Keratinocyte (primary cell): ENCODE measurements at regions not wholly inside any gene's neighbourhood (a gene's known extent, or its start where the extent isn't known, plus 50 kb on each side); places are given as distances from the start of the nearest gene placed in this dataset.

Experiments used
- DNase-seq: peaks from one replicate; pipeline ENCODE4 v3.0.0-alpha.2; 2011; ENCODE audit warnings: low read depth, missing footprints, low spot score
- FAIRE-seq: peaks from 2 replicates; lab custom pipeline; 2011; peaks lifted over from hg19 to GRCh38; lab: Jason Lieb, UNC
- H2AFZ ChIP-seq: 2 replicates; pipeline ENCODE4 v1.6.0; 2012; ENCODE audit warnings: low read length, control low read depth, inconsistent platforms; ENCODE audit not compliant: control insufficient read depth
- H3K27ac ChIP-seq: 2 replicates; pipeline ENCODE4 v1.5.1; 2011; ENCODE audit warnings: low read length; ENCODE audit not compliant: control insufficient read depth, insufficient read depth
- H3K27me3 ChIP-seq: 3 replicates; pipeline ENCODE4 v1.6.0; 2011; ENCODE audit warnings: low read length; ENCODE audit not compliant: control insufficient read depth, insufficient read depth; ENCODE audit errors: extremely low read depth
- H3K36me3 ChIP-seq, 2 experiments: 2 replicates in 1 of 2; 3 replicates in 1 of 2; pipeline ENCODE4 v1.5.1; 2011; ENCODE audit warnings: low read length in 2 of 2, mild to moderate bottlenecking in 1 of 2; ENCODE audit not compliant: control insufficient read depth in 2 of 2, insufficient read depth in 2 of 2; ENCODE audit errors: extremely low read depth in 1 of 2
- H3K4me1 ChIP-seq: 3 replicates; pipeline ENCODE4 v1.5.1; 2011; ENCODE audit warnings: low read length; ENCODE audit not compliant: control insufficient read depth, insufficient read depth; ENCODE audit errors: extremely low read depth
- H3K4me2 ChIP-seq: 3 replicates; pipeline ENCODE4 v1.6.0; 2011; ENCODE audit warnings: low read depth, low read length; ENCODE audit not compliant: control insufficient read depth, insufficient read depth; ENCODE audit errors: extremely low read depth
- H3K4me3 ChIP-seq, 3 experiments: fragments of 200-600 bp in 1 of 3; sonication (generic) in 1 of 3; 2 replicates in 2 of 3; 3 replicates in 1 of 3; pipeline ENCODE4 v1.5.1; 2011 to 2016; ENCODE audit warnings: low read length in 3 of 3, mild to moderate bottlenecking in 3 of 3, control low read depth in 2 of 3, inconsistent platforms in 1 of 3, low read depth in 1 of 3, mixed read lengths in 1 of 3, mixed run types in 1 of 3, moderate library complexity in 1 of 3; ENCODE audit not compliant: control insufficient read depth in 2 of 3, insufficient read depth in 2 of 3; ENCODE audit errors: extremely low read depth in 1 of 3
- H3K79me2 ChIP-seq: 2 replicates; pipeline ENCODE4 v1.6.0; 2012; ENCODE audit warnings: low read length; ENCODE audit not compliant: control insufficient read depth, insufficient read depth
- H3K9ac ChIP-seq: 3 replicates; pipeline ENCODE4 v1.6.0; 2011; ENCODE audit warnings: low read length; ENCODE audit not compliant: control insufficient read depth, insufficient read depth; ENCODE audit errors: extremely low read depth
- H3K9me1 ChIP-seq: 3 replicates; pipeline ENCODE4 v1.6.0; 2011; ENCODE audit warnings: low read length; ENCODE audit not compliant: control insufficient read depth, insufficient read depth; ENCODE audit errors: extremely low read depth
- H3K9me3 ChIP-seq: 2 replicates; pipeline ENCODE4 v1.5.1; 2012; ENCODE audit warnings: low read depth, low read length; ENCODE audit not compliant: control insufficient read depth
- H4K20me1 ChIP-seq: 3 replicates; pipeline ENCODE4 v1.6.0; 2011; ENCODE audit warnings: low read length; ENCODE audit not compliant: control insufficient read depth, insufficient read depth; ENCODE audit errors: extremely low read depth
- EZH2 ChIP-seq: IDR thresholded peaks from one replicate; pipeline ENCODE4 v1.6.1; 2012; ENCODE audit warnings: inconsistent platforms, mild to moderate bottlenecking, low read length, moderate library complexity
- dilution Hi-C: fragments of 300-500 bp; cut with MboI; formaldehyde crosslinking; loops from one replicate; pipeline ENCODE4 v1.7.0; 2020; ENCODE audit warnings: low sequenced_read_pairs; ENCODE audit not compliant: extremely low pct_ligation_motif_present
- TF ChIP-seq, protein P1 (sequence below), 3 experiments: IDR thresholded peaks in 1 of 3; conservative IDR thresholded peaks in 1 of 3; optimal IDR thresholded peaks in 1 of 3; 2 replicates in 2 of 3; 3 replicates in 1 of 3; pipeline versions ENCODE3 to v1.5.1; 2011; ENCODE audit warnings: low read length in 3 of 3, mild to moderate bottlenecking in 3 of 3, moderate library complexity in 2 of 3, control low read depth in 1 of 3, inconsistent platforms in 1 of 3; ENCODE audit not compliant: insufficient read depth in 2 of 3; ENCODE audit errors: extremely low read depth in 1 of 3

DNA sequence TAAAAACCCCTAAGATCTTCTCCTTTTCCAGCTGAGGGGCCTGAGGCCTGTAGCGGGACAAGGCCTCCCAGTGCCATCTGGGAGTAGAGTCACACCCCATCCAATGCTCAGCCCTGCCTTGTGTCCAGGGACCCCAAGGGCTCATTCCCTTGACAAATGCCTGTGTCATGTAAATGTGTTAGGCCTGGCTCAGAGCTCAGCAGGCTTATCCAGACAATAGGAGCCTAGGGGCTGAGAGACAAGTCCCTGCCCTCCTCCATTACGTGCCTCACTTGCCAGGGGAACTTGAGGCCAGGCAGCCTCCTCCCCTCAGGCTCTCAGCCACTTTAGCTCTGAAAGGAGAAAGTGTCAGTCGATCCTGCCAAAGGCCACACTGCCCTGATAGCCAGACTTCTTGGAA lies 166.8 kb upstream of the MAMLD1 start:
- H3K4me3 ChIP-seq, result no peak overlapping the region

DNA sequence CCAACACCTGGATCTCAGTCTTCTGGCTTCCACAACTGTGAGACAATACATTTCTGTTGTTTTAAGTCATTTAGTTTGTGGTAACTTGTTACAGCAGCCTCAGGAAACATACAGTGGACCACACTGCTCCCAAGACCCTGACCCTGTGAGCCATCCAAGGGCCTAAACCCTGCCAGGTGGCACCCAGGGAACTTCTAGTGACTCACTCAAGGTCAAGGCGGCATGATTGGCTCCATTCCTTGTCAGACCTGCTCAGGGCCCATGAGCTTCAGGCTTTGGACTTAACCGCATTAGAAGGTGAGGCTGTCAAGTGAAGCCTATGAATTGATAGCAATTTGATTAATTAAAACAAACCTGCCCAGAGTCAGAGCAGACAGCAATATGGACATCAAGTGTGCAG lies 165.7 kb upstream of the MAMLD1 start:
- FAIRE-seq (no peak), DNase-seq (no peak)
- Histone ChIP-seq H3K4me3 (no peak overlapping the region), H3K4me2 (no peak overlapping the region), H3K27ac (no peak overlapping the region), H4K20me1 (no peaks in the 10 kb centered on the region), H3K9ac (no peak overlapping the region), H3K4me1 (peaks cover 20% of the 10 kb centered on the region), H3K9me3 (no peaks in the 10 kb centered on the region), H3K9me1 (no peaks in the 10 kb centered on the region), H2AFZ (no peak overlapping the region), H3K36me3 (no peaks in the 10 kb centered on the region), H3K79me2 (no peaks in the 10 kb centered on the region), H3K27me3 (no peaks in the 10 kb centered on the region)
- TF ChIP-seq, protein P1, sequence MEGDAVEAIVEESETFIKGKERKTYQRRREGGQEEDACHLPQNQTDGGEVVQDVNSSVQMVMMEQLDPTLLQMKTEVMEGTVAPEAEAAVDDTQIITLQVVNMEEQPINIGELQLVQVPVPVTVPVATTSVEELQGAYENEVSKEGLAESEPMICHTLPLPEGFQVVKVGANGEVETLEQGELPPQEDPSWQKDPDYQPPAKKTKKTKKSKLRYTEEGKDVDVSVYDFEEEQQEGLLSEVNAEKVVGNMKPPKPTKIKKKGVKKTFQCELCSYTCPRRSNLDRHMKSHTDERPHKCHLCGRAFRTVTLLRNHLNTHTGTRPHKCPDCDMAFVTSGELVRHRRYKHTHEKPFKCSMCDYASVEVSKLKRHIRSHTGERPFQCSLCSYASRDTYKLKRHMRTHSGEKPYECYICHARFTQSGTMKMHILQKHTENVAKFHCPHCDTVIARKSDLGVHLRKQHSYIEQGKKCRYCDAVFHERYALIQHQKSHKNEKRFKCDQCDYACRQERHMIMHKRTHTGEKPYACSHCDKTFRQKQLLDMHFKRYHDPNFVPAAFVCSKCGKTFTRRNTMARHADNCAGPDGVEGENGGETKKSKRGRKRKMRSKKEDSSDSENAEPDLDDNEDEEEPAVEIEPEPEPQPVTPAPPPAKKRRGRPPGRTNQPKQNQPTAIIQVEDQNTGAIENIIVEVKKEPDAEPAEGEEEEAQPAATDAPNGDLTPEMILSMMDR (optimal IDR thresholded peaks at IDR 0.05 in 1 of 3, IDR thresholded peaks at IDR 0.05 in 1 of 3, conservative IDR thresholded peaks at IDR 0.05 in 1 of 3; ENCODE audit: extremely low read depth in 1 of 3, insufficient read depth in 2 of 3, low read length in 3 of 3), result no peak
- TF ChIP-seq EZH2, result no peak
- dilution Hi-C loops, result no loop called here

More for the DNA sequence above, 166.8 kb upstream of the MAMLD1 start:
- H3K4me1 ChIP-seq, result peaks cover 9% of the 10 kb centered on the region
- no peaks in the 10 kb centered on the region for H3K9me3 ChIP-seq
- dilution Hi-C loops, result no loop called here
- no peaks in the 10 kb centered on the region for H3K79me2 ChIP-seq
- H3K9ac ChIP-seq, result no peak overlapping the region
- no peak for FAIRE-seq
- no peaks in the 10 kb centered on the region for H4K20me1 ChIP-seq
- no peaks in the 10 kb centered on the region for H3K9me1 ChIP-seq
- TF ChIP-seq EZH2, result no peak
- TF ChIP-seq, protein P1 (optimal IDR thresholded peaks at IDR 0.05 in 1 of 3, IDR thresholded peaks at IDR 0.05 in 1 of 3, conservative IDR thresholded peaks at IDR 0.05 in 1 of 3; ENCODE audit: extremely low read depth in 1 of 3, insufficient read depth in 2 of 3, low read length in 3 of 3), result no peak
- H3K27ac ChIP-seq, result no peak overlapping the region
- no peaks in the 10 kb centered on the region for H3K36me3 ChIP-seq
- DNase-seq, result no peak
- H3K4me2 ChIP-seq, result no peak overlapping the region
- no peak overlapping the region for H2AFZ ChIP-seq
- no peaks in the 10 kb centered on the region for H3K27me3 ChIP-seq
